ENCODE measurements at regions not wholly inside any gene's neighbourhood (a gene's known extent, or its start where the extent isn't known, plus 50 kb on each side); places are given as distances from the start of the nearest gene placed in this dataset.

GRCh38 chr7:17589671-17590070 lies 291.2 kb downstream of the AHR start:
- Histone ChIP-seq H3K9ac (ENCODE audit: low read depth in 1 of 2, low read length in 2 of 2) (no peak overlapping the region), H3K27me3 (ENCODE audit: control insufficient read depth in 1 of 2, insufficient read depth in 2 of 2, low read length in 2 of 2) (no peaks in the 10 kb centered on the region), H3K4me3 (ENCODE audit: low read depth in 1 of 2, low read length in 2 of 2) (no peak overlapping the region), H3K4me1 (ENCODE audit: control insufficient read depth in 1 of 2, insufficient read depth in 2 of 2, low read length in 2 of 2) (peaks cover 0 to 6% of the 10 kb centered on the region in 2 donors), H3K36me3 (ENCODE audit: control insufficient read depth in 1 of 2, insufficient read depth in 2 of 2, low read length in 2 of 2) (no peaks in the 10 kb centered on the region), H3K9me3 (ENCODE audit: control insufficient read depth in 1 of 2, low read length in 2 of 2) (no peaks in the 10 kb centered on the region), H3K27ac (ENCODE audit: low read depth, low read length) (no peak overlapping the region)

- Histone ChIP-seq H3K4me3 (ENCODE audit: low read depth in 1 of 2, low read length in 2 of 2) (no peak overlapping the region), H3K36me3 (ENCODE audit: control insufficient read depth in 1 of 2, insufficient read depth in 2 of 2, low read length in 2 of 2) (no peaks in the 10 kb centered on the region), H3K9me3 (ENCODE audit: control insufficient read depth in 1 of 2, low read length in 2 of 2) (no peaks in the 10 kb centered on the region), H3K27ac (ENCODE audit: low read depth, low read length) (no peak overlapping the region), H3K4me1 (ENCODE audit: control insufficient read depth in 1 of 2, insufficient read depth in 2 of 2, low read length in 2 of 2) (peaks cover 0 to 6% of the 10 kb centered on the region in 2 donors), H3K9ac (ENCODE audit: low read depth in 1 of 2, low read length in 2 of 2) (no peak overlapping the region), H3K27me3 (ENCODE audit: control insufficient read depth in 1 of 2, insufficient read depth in 2 of 2, low read length in 2 of 2) (no peaks in the 10 kb centered on the region)
Observed at GRCh38 chr7:17590221-17590620, 291.8 kb downstream of the AHR start.

- H3K27ac ChIP-seq (ENCODE audit: low read depth, low read length): no peak overlapping the region
- no peaks in the 10 kb centered on the region for H3K36me3 ChIP-seq (ENCODE audit: control insufficient read depth in 1 of 2, insufficient read depth in 2 of 2, low read length in 2 of 2)
- H3K27me3 ChIP-seq (ENCODE audit: control insufficient read depth in 1 of 2, insufficient read depth in 2 of 2, low read length in 2 of 2): no peaks in the 10 kb centered on the region
- no peaks in the 10 kb centered on the region for H3K9me3 ChIP-seq (ENCODE audit: control insufficient read depth in 1 of 2, low read length in 2 of 2)
- no peak overlapping the region for H3K9ac ChIP-seq (ENCODE audit: low read depth in 1 of 2, low read length in 2 of 2)
- H3K4me3 ChIP-seq (ENCODE audit: low read depth in 1 of 2, low read length in 2 of 2): no peak overlapping the region
- peaks cover 0 to 3% of the 10 kb centered on the region in 2 donors for H3K4me1 ChIP-seq (ENCODE audit: control insufficient read depth in 1 of 2, insufficient read depth in 2 of 2, low read length in 2 of 2)
Observed at GRCh38 chr7:17593819-17594419, 295.5 kb downstream of the AHR start.

- Histone ChIP-seq H3K9me3 (ENCODE audit: control insufficient read depth in 1 of 2, low read length in 2 of 2) (no peaks in the 10 kb centered on the region), H3K27ac (ENCODE audit: low read depth, low read length) (no peak overlapping the region), H3K4me1 (ENCODE audit: control insufficient read depth in 1 of 2, insufficient read depth in 2 of 2, low read length in 2 of 2) (peaks cover 0 to 10% of the 10 kb centered on the region in 2 donors), H3K4me3 (ENCODE audit: low read depth in 1 of 2, low read length in 2 of 2) (no peak overlapping the region), H3K36me3 (ENCODE audit: control insufficient read depth in 1 of 2, insufficient read depth in 2 of 2, low read length in 2 of 2) (no peaks in the 10 kb centered on the region), H3K27me3 (ENCODE audit: control insufficient read depth in 1 of 2, insufficient read depth in 2 of 2, low read length in 2 of 2) (no peaks in the 10 kb centered on the region), H3K9ac (ENCODE audit: low read depth in 1 of 2, low read length in 2 of 2) (no peak overlapping the region)
Observed at GRCh38 chr7:17595546-17595945, 297.1 kb downstream of the AHR start.

- no peaks in the 10 kb centered on the region for H3K36me3 ChIP-seq (ENCODE audit: control insufficient read depth in 1 of 2, insufficient read depth in 2 of 2, low read length in 2 of 2)
- H3K4me3 ChIP-seq (ENCODE audit: low read depth in 1 of 2, low read length in 2 of 2): no peak overlapping the region
- peaks cover 0 to 10% of the 10 kb centered on the region in 2 donors for H3K4me1 ChIP-seq (ENCODE audit: control insufficient read depth in 1 of 2, insufficient read depth in 2 of 2, low read length in 2 of 2)
- H3K9me3 ChIP-seq (ENCODE audit: control insufficient read depth in 1 of 2, low read length in 2 of 2): no peaks in the 10 kb centered on the region
- no peak overlapping the region for H3K9ac ChIP-seq (ENCODE audit: low read depth in 1 of 2, low read length in 2 of 2)
- no peaks in the 10 kb centered on the region for H3K27me3 ChIP-seq (ENCODE audit: control insufficient read depth in 1 of 2, insufficient read depth in 2 of 2, low read length in 2 of 2)
- H3K27ac ChIP-seq (ENCODE audit: low read depth, low read length): no peak overlapping the region
Observed at GRCh38 chr7:17598305-17598704, 299.9 kb downstream of the AHR start.

- H3K27me3 ChIP-seq (ENCODE audit: control insufficient read depth in 1 of 2, insufficient read depth in 2 of 2, low read length in 2 of 2): no peaks in the 10 kb centered on the region
Observed at GRCh38 chr7:17598846-17599245, 300.4 kb downstream of the AHR start.

GRCh38 chr7:17599733-17600339 lies 301.4 kb downstream of the AHR start:
- Histone ChIP-seq H3K4me3 (ENCODE audit: low read depth in 1 of 2, low read length in 2 of 2) (no peak overlapping the region), H3K27ac (ENCODE audit: low read depth, low read length) (no peak overlapping the region), H3K36me3 (ENCODE audit: control insufficient read depth in 1 of 2, insufficient read depth in 2 of 2, low read length in 2 of 2) (no peaks in the 10 kb centered on the region), H3K4me1 (ENCODE audit: control insufficient read depth in 1 of 2, insufficient read depth in 2 of 2, low read length in 2 of 2) (peaks cover 0 to 10% of the 10 kb centered on the region in 2 donors), H3K9ac (ENCODE audit: low read depth in 1 of 2, low read length in 2 of 2) (no peak overlapping the region), H3K27me3 (ENCODE audit: control insufficient read depth in 1 of 2, insufficient read depth in 2 of 2, low read length in 2 of 2) (no peaks in the 10 kb centered on the region), H3K9me3 (ENCODE audit: control insufficient read depth in 1 of 2, low read length in 2 of 2) (no peaks in the 10 kb centered on the region)

More at GRCh38 chr7:17598846-17599245, 300.4 kb downstream of the AHR start:
- no peak overlapping the region for H3K4me3 ChIP-seq (ENCODE audit: low read depth in 1 of 2, low read length in 2 of 2)
- H3K27ac ChIP-seq (ENCODE audit: low read depth, low read length): no peak overlapping the region
- H3K9ac ChIP-seq (ENCODE audit: low read depth in 1 of 2, low read length in 2 of 2): no peak overlapping the region
- no peaks in the 10 kb centered on the region for H3K9me3 ChIP-seq (ENCODE audit: control insufficient read depth in 1 of 2, low read length in 2 of 2)
- peaks cover 0 to 10% of the 10 kb centered on the region in 2 donors for H3K4me1 ChIP-seq (ENCODE audit: control insufficient read depth in 1 of 2, insufficient read depth in 2 of 2, low read length in 2 of 2)
- no peaks in the 10 kb centered on the region for H3K36me3 ChIP-seq (ENCODE audit: control insufficient read depth in 1 of 2, insufficient read depth in 2 of 2, low read length in 2 of 2)

- Histone ChIP-seq H3K9me3 (ENCODE audit: control insufficient read depth in 1 of 2, low read length in 2 of 2) (no peaks in the 10 kb centered on the region), H3K27ac (ENCODE audit: low read depth, low read length) (no peak overlapping the region), H3K4me1 (ENCODE audit: control insufficient read depth in 1 of 2, insufficient read depth in 2 of 2, low read length in 2 of 2) (peaks cover 0 to 10% of the 10 kb centered on the region in 2 donors), H3K9ac (ENCODE audit: low read depth in 1 of 2, low read length in 2 of 2) (no peak overlapping the region), H3K36me3 (ENCODE audit: control insufficient read depth in 1 of 2, insufficient read depth in 2 of 2, low read length in 2 of 2) (no peaks in the 10 kb centered on the region), H3K4me3 (ENCODE audit: low read depth in 1 of 2, low read length in 2 of 2) (no peak overlapping the region), H3K27me3 (ENCODE audit: control insufficient read depth in 1 of 2, insufficient read depth in 2 of 2, low read length in 2 of 2) (no peaks in the 10 kb centered on the region)
Observed at GRCh38 chr7:17600340-17600752, 301.9 kb downstream of the AHR start.

- Histone ChIP-seq H3K27me3 (ENCODE audit: control insufficient read depth in 1 of 2, insufficient read depth in 2 of 2, low read length in 2 of 2) (no peaks in the 10 kb centered on the region), H3K4me3 (ENCODE audit: low read depth in 1 of 2, low read length in 2 of 2) (no peak overlapping the region), H3K4me1 (ENCODE audit: control insufficient read depth in 1 of 2, insufficient read depth in 2 of 2, low read length in 2 of 2) (peaks cover 0 to 10% of the 10 kb centered on the region in 2 donors), H3K27ac (ENCODE audit: low read depth, low read length) (no peak overlapping the region), H3K9me3 (ENCODE audit: control insufficient read depth in 1 of 2, low read length in 2 of 2) (no peaks in the 10 kb centered on the region), H3K36me3 (ENCODE audit: control insufficient read depth in 1 of 2, insufficient read depth in 2 of 2, low read length in 2 of 2) (no peaks in the 10 kb centered on the region), H3K9ac (ENCODE audit: low read depth in 1 of 2, low read length in 2 of 2) (no peak overlapping the region)
Observed at GRCh38 chr7:17601921-17602320, 303.5 kb downstream of the AHR start.

- Histone ChIP-seq H3K27ac (ENCODE audit: low read depth, low read length) (no peak overlapping the region), H3K36me3 (ENCODE audit: control insufficient read depth in 1 of 2, insufficient read depth in 2 of 2, low read length in 2 of 2) (no peaks in the 10 kb centered on the region), H3K4me1 (ENCODE audit: control insufficient read depth in 1 of 2, insufficient read depth in 2 of 2, low read length in 2 of 2) (no peaks in the 10 kb centered on the region), H3K4me3 (ENCODE audit: low read depth in 1 of 2, low read length in 2 of 2) (no peak overlapping the region), H3K27me3 (ENCODE audit: control insufficient read depth in 1 of 2, insufficient read depth in 2 of 2, low read length in 2 of 2) (no peaks in the 10 kb centered on the region), H3K9me3 (ENCODE audit: control insufficient read depth in 1 of 2, low read length in 2 of 2) (no peaks in the 10 kb centered on the region), H3K9ac (ENCODE audit: low read depth in 1 of 2, low read length in 2 of 2) (no peak overlapping the region)
Observed at GRCh38 chr7:17608114-17608833, 309.8 kb downstream of the AHR start.
